ENCODE measurements at regions not wholly inside any gene's neighbourhood (a gene's known extent, or its start where the extent isn't known, plus 50 kb on each side); places are given as distances from the start of the nearest gene placed in this dataset.
"Not testable (repeated sequence)": the region's sequence is repeated elsewhere in the genome, so short reads cannot be mapped to it uniquely, and the experiment has no call there.

DNA sequence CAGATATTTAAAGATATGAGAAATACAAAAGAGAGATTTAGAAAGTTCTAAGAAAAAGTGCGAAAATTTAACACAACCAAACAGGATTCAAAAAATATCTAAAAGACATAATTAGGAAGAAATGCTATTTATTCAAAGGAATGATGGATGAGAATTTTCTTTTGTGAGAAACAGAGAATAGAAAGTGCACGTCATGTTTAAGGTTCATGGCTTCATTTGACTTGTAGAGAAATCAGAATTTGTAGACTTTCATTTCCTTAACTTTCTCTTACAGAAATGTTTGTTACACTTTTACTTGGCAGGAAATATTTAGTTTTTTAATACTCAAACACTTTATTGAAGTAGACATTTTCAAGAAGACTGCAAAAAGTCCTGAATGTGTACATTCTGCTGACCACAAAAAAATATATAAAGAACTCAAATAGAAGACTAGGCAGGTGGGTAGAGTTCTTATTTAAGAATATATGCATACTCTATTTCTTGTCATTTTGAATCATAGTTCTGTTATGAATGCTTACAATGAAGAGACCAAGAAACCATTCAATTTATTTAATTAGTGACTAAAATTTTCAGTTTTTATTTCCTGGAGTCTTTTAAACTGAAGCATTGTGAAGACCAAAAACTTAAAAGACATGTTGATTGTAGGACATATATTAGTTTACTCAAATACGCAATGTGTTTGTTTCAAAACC is 710.5 kb upstream of the HS3ST5 start:
- no peak for DNase-seq

DNA sequence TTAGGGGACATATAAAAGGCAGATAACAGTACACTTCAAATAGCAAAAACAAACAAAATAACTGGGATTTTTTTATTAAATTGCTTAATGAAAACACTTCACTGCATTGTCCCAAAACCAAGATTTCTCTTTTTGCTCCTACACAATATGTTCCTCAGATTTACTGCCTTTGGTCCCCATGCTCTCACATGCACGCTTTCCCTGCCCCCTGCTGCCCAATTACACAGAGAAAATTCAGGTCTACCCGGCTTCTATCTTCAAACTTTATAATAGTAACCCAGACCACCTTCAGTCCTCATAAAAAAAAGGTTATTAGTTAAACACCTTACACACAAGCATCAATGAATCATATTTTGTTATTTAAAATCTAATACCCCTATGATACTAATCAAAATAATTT is 673.8 kb upstream of the HS3ST5 start:
- no peak for DNase-seq

DNA sequence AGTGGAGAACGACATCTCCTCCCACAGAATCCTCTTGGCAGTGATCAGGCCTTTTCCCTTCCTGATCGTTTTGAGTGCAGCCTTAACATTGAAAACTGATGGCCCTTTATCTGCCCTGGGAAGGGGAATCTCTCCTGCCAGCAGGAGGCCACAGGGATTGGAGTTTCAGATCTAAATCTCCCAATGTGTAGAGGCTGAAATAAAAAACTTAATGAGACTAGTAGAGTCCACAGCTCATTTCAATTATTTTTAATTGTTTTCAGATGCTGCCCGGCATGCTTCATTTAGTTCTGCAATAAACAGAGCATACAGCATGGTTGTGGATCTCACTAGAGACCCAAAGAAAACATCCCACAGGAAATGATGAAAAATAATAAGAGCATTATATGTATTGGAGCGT is 662.2 kb upstream of the HS3ST5 start:
- DNase-seq: no peak

DNA sequence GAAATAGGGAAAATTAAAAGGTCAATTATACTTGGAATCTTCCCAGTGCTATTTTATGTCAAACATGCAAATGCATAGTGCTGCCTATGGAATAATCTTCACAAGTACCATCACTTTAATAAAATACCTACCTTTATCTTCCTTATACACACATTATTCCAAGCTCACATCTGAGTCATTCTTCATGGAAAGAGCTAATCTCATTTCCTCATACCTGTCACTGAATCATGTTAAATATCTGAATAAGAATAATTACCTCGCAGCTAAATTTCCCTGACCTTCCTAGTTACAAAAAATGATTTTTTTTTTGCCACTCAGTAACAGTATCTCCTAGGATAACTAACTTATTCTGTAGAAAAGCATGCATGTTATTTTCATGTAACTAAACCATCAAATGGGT is 661.4 kb upstream of the HS3ST5 start:
- no peak for DNase-seq

DNA sequence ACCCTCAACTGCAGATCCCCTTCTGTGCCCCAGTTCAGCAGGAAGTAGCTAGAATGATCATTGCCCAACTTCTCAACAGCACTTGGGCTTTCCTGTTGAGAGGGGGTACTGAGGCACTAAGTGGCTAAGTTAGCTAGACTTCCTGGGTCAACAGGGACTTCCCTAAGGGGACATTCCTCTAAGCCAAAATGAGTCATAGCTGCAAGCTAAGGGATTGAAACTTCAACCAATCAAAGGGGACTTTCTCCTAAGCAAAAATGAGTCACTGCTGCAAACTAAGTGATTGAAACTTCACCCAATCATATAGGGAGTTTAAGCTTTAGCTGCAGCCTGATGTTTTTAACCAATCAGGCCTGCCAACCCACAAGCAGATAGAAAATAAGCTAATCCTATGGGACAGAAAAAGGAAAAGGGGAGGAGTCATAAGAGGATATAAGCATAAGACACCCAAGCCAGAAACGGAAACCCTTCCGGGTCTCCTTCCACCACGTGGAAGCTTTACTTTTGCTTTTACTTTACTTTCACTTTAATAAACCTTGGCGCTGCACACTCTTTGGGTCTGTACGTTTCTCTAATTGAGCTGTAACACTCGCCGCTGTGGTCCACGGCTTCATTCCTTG is 659.0 kb upstream of the HS3ST5 start:
- DNase-seq: no peak

DNA sequence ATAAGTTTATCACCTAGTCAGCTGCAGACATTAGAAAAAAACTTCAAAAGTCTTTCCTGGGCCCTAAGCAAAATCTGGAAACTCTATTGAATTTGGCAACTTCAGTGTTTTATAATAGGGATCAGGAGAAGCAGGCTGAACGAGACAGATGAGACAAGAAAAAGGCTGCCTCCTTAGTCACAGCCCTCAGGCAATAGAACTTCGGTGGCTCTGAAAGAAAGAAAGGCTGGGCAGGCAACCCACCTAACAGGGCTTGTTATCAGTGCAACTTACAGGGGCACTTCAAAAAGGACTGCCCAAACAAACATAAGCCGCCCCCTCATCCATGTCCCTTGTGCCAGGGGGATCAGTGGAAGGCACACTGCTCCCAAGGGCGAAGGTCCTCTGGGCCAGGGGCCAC is 657.9 kb upstream of the HS3ST5 start:
- no peak for DNase-seq

DNA sequence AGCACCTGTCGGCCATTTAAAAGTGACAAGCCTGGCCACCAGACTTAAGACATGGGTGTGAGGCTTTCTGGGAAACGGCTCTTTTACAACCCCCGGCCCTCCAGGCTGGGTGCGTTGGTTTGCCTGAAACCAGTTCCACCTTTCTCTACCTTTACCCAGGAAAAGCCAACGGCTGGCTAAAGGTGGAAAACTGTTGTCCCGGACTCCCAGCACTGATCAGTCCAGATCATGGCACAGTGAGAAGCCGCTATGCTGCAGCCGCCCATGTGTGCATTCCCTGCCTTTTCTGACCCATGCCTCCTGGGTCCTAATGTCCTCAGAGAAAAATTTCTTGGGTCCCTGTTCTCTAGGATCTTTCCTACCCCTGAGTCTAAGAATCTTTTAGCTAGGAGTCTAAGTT is 655.7 kb upstream of the HS3ST5 start:
- no peak for DNase-seq

DNA sequence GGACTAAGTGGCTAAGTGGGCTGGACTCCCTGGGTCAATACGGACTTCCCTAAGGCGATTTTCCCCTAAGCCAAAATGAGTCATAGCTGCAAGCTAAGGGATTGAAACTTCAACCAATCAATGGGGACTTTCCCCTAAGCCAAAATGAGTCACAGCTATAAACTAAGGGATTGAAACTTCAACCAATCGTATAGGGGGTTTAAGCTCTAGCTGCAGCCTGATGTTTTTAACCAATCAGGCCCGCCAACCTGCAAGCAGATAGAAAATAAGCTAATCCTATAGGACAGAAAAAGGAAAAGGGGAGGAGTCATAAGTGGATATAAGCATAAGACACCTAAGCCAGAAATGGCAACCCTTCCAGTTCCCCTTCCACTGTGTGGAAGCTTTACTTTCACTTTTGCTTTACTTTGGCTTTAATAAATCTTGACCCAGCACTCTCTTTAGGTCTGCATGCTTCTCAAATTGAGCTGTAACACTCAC is 655.0 kb upstream of the HS3ST5 start:
- no peak for DNase-seq

DNA sequence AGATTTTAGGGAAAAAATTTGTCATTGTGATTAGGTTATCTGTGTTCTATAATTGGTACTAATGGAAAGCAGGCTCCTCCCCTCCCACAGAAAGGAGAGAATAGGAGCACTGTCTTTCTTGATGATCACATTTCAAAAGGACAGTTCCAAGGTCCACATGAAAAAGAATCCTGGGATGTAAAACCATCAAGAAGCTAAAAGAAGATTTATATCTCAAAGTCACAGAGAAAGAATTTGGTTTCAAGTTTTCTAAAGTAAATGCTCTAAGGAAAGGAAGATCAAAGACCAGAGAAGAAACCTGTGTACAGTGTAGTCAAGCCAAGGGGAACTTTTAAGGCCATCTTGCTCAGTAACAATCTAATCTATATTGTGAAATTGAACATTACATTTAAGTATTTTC is 652.7 kb upstream of the HS3ST5 start:
- no peak for DNase-seq

DNA sequence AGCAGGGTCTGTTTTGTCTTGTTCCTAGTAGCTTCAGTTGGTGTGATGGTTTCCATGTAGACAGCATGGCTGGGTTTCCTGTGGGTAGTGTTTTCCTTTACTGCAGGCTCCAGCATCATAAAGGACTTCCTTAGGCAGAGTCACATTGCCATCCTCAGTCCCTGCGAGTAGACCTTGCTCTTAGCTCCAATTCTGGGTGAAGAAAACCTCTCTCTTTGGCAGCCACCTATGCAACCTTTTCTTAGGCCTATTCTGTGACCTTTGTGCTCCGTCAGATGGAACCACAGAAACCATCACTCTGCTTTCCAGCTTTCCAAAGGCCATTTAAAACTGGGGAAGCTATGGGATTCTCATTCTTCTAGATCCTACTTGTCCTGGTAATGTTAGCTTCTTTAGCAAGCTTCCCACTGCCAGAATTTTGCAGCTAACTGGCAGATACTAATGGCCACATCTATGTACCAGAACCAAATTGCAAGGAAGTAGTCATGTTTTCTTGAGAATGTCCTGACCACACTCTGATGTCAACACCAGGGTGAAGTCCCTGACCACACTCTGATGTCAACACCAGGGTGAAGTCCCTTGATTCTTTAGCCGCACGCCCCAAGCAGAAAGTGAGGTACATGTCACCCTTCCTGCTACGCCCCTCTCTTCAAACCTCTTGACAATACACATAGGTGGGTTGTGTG is 646.6 kb upstream of the HS3ST5 start:
- DNase-seq: no peak

DNA sequence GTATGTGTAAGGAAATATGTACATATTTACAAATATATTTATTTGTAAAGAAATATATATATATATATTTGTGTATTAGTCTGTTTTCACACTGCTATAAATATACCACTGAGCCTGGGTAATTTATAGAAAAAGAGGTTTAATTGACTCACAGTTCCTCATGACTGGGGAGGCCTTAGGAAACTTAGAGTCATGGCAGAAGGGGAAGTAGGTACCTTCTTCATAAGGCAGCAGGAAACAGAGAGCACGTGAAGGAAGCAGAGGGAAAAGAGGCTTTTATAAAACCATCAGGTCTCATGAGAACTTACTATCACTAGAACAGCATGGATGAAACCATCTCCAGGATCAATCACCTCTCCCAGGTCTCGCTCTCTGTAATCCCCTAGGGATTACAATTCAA is 644.5 kb upstream of the HS3ST5 start:
- no peak for DNase-seq

DNA sequence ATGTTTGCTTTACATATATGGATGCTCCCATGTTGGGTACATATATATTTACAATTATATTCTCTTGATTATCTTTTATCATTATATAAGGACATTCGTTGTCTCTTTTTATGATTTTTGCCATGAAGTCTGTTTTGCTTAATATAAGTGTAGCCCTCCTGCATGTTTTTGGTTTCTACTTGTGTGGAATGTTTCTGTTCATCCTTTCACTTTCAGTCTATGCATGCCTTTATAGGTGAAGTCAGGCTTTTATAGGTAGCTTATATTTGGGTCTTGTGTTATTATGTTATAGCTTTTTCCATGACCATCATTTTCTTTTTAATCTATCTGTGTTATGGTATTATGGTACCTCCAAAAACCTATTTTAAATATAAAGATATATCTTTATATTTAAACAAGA is 612.5 kb upstream of the HS3ST5 start:
- no peak for DNase-seq

DNA sequence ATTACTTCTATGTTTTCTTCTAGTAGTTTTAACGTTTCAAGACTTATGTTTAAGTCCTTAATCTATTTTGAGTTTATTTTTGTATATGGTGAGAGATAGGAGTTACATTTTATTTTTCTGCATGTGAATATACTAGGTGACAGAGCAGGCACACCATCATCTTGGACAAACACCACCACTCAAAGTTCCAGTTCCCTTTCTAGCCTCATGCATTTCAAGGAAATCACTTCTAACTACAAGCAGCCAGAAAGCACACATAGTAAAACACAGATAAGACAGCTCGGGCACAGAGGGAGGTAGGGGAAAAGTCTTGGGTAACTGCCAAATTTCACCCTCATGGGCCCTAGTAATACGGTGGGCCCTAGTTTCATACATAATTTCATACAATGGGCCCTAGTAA is 609.4 kb upstream of the HS3ST5 start:
- no peak for DNase-seq

DNA sequence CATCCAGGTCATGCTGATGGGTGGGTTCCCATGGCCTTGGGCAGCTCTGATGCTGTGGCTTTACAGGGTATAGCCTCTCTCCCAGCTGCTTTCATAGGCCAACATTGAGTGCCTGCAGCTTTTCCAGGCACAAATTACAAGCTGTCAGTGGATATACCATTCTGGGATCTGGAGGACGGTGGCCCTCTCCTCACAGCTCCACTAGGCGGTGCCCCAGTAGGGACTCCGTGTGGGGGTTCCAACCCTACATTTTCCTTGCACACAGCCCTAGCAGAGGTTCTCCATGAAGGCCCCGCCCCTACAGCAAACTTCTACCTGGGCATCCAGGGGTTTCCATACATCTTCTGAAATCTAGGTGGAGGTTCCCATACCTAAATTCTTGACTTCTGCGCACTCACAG is 602.6 kb upstream of the HS3ST5 start:
- DNase-seq: no peak

DNA sequence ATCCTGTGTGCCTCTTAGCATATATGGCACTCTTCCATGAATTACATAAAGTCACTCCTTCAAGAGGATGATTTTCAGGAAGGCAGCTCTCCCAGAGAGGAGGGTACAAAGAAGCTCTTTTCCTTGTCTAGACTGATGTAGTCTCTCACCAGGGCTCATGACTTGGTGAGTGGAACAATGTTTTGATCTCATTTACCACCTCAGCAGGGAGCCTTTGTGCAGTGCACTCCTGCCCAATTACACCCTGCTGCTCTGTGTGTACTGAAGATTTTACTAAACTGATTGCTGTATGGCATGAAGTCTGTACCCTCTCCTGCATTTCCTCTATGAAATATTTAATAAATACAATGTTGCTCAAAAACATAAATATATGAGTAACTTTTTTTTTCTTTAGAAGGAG is 598.3 kb upstream of the HS3ST5 start:
- no peak for DNase-seq

DNA sequence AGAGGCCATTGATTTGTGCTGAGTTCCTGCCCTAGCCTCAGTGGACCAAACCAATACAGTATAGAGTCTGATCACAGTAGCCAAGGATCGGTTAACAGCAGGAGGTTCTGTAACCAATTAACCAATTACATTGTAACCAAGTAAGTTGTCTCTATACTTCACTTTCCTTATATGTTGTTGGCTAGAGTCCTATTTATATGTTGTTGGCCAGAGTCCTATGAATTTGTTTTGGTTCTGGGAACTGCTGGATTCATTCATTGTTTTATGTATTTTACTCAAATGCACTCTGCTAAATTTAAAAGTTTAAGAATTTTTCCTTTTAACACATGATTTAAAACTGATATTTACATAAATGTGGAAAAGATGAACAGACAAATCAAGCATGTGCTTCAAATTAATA is 597.4 kb upstream of the HS3ST5 start:
- no peak for DNase-seq

DNA sequence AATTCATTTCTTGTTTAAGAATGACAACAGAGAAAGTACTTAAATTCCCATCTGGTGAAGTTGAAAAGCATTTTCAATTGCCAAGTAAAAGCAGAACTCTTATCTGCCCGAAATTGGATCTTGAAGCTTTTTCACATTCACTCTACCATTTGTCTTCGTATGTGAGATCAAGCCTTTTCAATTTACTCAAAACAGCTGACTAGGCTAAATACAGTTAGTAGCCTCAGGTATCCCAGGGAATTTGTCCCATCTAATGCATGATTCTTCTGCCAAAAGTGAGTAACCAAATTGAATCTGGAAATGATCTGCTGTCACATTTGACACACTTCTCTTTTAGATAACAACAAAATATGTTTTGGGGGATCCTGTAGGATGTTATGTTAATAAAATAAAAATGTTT is 596.8 kb upstream of the HS3ST5 start:
- no peak for DNase-seq

DNA sequence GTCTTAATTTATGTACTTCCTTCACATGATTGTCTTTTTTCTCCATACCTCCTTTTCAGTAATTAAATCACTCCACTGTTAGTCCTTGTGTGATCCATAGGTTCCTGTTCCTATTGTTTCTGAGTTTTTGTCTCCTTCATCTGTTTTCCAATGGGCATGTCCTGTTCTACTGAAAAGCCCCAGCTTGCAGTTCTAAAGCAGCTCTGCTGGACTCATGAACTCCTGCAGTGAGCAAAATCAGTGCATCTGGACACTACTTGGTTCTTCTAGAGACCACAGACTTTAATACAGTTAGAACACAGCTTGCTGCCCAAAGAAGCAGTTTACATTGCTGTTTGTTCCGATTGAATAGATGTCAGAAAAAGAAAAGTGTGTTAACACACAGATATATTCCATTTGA is 593.3 kb upstream of the HS3ST5 start:
- DNase-seq: no peak

DNA sequence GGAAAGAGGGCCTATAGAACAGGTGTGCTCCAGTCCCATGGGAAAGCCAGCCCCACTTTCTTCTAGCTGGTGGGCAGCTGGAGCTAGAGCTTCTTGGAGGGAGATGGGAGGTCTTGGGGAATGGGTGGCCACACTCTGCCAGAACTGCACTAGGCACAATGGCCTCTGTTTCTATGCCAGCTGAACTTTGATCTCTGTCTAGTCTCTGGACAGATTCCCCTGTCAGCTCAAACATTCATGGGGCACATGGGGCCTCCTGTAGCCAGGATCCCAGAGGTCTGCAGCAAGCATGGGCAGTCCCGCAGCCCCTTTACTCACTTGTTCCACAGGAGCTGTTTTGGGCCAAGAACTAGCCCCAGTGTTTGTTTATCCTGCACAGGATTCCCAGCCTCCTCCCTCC is 591.3 kb upstream of the HS3ST5 start:
- no peak for DNase-seq

DNA sequence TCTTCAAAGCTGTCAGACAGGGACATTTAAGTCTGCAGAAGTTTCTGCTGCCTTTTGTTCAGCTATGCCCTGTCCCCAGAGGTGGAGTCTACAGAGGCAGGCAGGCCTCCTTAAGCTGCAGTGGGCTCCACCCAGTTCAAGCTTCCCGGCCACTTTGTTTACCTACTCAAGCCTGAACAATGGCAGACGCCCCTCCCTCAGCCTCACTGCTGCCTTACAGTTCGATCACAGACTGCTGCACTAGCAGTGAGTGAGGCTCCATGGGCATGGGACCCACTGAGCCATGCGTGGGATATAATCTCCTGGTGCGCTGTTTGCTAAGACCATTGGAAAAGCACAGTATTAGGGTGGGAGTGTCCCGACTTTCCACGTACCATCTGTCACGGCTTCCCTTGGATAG is 585.9 kb upstream of the HS3ST5 start:
- DNase-seq: not testable (repeated sequence)

DNA sequence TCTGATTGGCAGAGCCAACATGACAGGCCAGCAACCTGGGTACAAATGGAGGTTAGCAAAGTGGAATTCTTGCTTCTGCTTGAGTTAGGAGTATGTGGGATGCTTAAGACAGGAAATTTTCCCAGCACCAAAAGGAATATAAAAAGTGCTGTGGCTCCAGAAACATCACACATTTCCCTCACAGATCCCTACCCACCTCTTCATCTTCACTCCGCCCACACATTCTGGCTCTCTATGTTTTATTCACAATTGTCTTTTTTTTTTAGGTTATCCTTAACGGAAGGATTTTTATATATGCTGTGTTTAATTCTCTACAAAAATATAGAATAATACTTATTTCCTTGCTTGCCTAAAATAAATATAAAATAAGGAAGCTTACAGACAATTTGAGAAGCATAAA is 563.3 kb upstream of the HS3ST5 start:
- DNase-seq: no peak

DNA sequence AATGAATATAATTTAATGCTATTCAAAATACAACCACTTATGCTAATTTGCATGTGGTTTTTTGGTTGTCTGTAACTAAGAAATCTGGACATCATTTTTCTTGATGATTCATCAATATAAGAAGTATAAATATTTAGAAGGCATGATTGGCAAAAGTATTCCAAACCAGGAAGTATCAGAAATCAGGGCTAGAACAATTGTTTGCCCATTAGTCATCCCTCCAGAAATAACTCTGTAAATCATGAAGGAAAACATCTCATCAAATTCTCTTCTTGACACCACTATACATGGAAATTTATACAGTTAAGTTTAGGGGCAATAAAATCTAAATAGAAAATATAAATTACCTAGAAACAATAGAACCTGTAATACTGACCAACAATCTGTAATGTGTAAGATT is 554.7 kb upstream of the HS3ST5 start:
- DNase-seq: no peak

DNA sequence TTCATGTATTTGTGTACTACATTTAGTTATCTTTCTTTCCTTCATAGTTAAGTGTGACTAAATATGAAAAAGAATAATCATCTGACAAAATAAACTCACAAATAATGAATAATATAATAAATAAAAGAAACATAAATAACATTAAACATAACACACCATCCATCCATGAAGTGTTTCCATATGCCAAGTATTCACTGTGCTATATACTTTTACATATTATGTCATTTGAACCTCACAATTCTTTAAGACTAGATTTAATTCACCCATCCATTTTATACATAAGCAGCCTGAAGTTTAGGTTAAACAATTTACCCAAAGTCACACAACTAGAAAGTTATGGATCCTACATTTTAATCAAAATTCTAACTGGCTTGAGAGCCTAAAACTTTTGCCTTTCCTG is 549.4 kb upstream of the HS3ST5 start:
- DNase-seq: no peak

DNA sequence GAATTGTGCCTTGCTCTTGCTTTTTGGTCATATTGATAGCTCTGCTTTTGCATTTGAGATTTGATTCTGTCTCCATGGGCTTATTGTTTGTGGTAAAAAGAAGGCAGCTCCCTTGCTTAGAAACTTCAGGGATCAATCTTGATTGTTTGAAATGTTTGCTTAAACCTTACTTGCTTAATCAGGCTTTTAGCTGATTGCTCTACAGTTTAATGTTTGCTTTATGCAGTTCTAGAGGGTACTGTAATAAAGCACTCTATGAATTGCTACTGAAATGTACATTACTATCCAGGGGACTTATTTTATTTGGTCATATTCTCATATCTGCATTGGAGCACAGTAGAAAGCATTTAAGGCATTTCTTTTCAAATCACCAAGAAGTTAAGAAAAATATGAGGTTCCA is 545.4 kb upstream of the HS3ST5 start:
- no peak for DNase-seq
